ENCODE measurements at regions not wholly inside any gene's neighbourhood (a gene's known extent, or its start where the extent isn't known, plus 50 kb on each side); places are given as distances from the start of the nearest gene placed in this dataset.
"Not testable (repeated sequence)": the region's sequence is repeated elsewhere in the genome, so short reads cannot be mapped to it uniquely, and the experiment has no call there.

- no peak for DNase-seq
These were observed 591.0 kb downstream of the ADGRL2 start for GRCh38 chr1:82391712-82392111.

GRCh38 chr1:82390627-82391026 is 589.9 kb downstream of the ADGRL2 start:
- no peak for DNase-seq

DNA sequence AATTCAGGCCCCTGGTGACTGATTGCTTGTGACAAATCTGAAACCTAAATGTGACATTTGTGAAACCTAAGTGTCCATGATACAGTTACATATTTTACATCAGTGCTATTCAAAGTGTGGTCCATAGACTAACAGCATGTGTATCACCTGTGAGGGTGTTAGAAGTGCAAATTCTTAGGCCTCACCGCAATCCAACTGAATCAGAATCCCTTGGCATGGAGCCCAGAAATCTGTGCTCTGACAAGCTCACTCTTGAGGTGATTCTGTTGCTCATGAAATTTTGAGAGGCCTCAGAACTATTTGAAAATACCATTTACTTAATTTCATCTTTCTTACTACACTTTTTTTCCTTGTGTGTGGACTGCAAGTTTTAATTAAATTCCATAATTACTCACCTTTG is 587.9 kb downstream of the ADGRL2 start:
- DNase-seq = no peak

- no peak for DNase-seq
These were observed 586.3 kb downstream of the ADGRL2 start for GRCh38 chr1:82387012-82387366.

DNA sequence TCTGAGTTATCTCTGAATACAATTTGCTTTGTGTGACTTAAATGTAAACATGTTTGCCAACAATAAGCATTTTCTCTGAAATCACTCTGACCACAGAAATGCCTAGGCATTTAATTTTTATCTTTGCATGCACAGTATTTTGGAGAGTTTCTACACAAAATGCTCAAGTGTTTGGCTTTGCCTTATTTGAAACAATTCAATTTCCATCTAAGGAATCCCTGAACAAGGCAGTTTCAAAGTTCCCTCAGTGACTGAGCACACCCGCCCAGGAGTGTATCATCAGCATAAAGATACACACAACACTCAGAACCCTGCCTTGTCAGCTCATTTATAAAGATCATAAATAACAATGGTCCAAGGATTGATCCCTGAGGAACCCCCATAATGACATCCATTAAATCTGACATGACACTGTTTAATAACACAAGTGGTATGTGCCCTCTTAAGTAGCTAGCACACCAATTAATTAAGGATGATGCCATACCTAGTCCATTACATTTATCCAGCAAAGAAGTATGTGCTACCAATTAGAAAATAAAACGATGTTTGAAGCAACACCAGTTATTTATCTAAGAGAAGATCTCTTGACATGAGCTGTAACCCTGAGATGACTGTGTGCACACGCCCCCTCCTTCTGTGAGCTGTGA is 585.8 kb downstream of the ADGRL2 start:
- no peak for DNase-seq

GRCh38 chr1:82384776-82385175 is 584.0 kb downstream of the ADGRL2 start:
- no peak for DNase-seq

- no peak for DNase-seq
These were observed 576.6 kb downstream of the ADGRL2 start for GRCh38 chr1:82377201-82377884.

DNA sequence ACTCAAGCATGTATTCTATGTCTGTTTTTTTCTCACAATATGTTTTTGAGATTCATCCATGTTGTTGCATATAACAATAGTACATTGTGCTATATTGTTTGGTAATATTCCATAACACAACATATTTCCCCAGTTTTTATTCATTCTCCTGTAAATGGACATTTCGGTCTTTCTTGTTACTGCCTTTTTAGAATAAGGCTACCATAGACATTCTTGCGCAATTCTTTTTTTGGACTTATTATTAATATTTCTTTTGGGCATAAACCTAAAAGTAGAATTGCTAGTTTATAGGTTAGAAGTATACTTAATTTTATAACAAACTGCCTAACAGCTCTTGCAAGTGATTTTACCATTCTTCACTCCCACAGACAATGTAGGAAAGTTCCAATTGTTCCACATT is 573.0 kb downstream of the ADGRL2 start:
- DNase-seq = no peak

- DNase-seq = no peak
These were observed 571.2 kb downstream of the ADGRL2 start for GRCh38 chr1:82371844-82372498.

GRCh38 chr1:82367456-82367855 is 566.7 kb downstream of the ADGRL2 start:
- DNase-seq = no peak

GRCh38 chr1:82366689-82367088 is 566.0 kb downstream of the ADGRL2 start:
- DNase-seq = no peak

- not testable (repeated sequence) for DNase-seq
These were observed 558.8 kb downstream of the ADGRL2 start for GRCh38 chr1:82359541-82359940.

GRCh38 chr1:82358706-82359105 is 558.0 kb downstream of the ADGRL2 start:
- DNase-seq = not testable (repeated sequence)

GRCh38 chr1:82354546-82354945 is 553.8 kb downstream of the ADGRL2 start:
- DNase-seq = not testable (repeated sequence)

DNA sequence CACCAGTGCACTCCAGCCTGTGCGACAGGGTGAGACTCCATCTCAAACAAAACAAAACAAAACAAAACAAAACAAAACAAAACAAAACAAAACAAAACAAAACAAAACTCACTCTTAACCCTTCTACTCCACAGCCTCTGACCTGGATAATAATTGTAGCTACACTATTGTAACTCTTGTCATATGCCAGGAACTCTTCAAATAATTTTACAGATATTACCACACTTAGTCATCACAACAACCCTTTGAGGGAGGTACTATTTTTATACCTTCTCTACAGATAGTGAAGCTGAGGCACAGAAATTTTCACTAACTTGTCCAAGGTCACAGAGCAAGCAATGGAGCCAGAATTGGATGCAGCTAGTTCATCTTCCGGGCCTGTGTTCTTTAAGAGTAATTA is 547.8 kb downstream of the ADGRL2 start:
- DNase-seq = no peak

- no peak for DNase-seq
These were observed 545.4 kb downstream of the ADGRL2 start for GRCh38 chr1:82346141-82346540.

DNA sequence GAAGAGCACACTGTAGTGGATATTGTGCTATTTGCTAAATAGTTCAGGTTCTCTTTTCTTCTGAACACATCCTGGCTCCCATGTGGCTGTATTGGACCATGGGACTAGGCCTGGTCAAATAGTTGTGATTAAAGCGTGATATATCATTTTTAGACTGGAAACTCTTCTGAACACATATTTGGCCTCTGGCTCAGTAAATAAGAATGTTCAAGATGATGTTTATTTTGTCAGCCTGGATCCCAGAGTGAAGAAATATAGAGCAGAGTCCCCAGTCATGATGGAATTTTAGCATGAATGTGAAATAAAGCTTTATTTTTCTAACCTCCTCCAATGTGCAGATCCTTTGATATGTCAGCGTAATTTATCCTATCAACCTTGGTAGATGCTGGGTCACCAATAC is 542.6 kb downstream of the ADGRL2 start:
- DNase-seq = no peak

GRCh38 chr1:82337635-82338034 is 536.9 kb downstream of the ADGRL2 start:
- no peak for DNase-seq

- no peak for DNase-seq
These were observed 529.6 kb downstream of the ADGRL2 start for GRCh38 chr1:82330330-82330729.

DNA sequence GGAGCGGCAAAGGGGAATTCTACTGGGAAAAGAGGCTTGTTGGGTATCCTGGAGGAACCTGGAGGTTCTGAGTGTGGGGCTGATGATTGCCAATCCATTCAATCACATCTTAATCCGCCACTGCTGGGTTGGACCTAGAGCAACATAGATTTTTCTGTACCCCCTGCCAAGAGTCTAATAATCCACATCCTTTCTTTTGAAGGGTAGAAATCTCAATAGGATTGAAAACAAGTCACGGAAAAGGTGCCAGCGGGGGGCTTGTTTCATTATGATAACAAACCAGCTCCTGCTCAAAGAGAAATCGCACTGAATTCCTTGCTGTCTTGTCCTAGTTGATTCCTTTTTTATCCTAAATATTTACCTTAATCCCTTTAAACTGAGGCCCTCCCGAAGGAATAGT is 528.5 kb downstream of the ADGRL2 start:
- no peak for DNase-seq

GRCh38 chr1:82323144-82323841 is 522.6 kb downstream of the ADGRL2 start:
- no peak for DNase-seq

- DNase-seq = no peak
These were observed 521.1 kb downstream of the ADGRL2 start for GRCh38 chr1:82321794-82322193.

DNA sequence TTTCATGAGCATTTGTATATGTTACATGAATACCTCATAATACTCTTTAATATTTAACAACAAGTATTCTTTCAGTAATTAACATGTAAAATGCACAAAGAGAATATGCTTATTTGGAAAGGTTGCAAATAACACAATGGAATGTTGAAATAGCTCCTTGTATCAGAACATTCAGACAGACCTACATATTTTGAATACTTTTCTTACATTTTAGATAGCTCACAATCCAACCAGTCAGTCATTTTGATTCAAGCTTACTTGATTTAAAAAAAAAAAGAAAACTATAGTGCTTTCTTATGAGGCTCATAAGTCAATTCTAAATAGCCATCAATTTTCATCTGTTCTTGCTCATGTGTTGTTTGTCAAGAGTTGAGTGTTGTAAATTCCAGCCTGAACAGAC is 518.8 kb downstream of the ADGRL2 start:
- no peak for DNase-seq

- no peak for DNase-seq
These were observed 518.2 kb downstream of the ADGRL2 start for GRCh38 chr1:82318921-82319320.
